ENCODE measurements at regions not wholly inside any gene's neighbourhood (a gene's known extent, or its start where the extent isn't known, plus 50 kb on each side); places are given as distances from the start of the nearest gene placed in this dataset.

DNA sequence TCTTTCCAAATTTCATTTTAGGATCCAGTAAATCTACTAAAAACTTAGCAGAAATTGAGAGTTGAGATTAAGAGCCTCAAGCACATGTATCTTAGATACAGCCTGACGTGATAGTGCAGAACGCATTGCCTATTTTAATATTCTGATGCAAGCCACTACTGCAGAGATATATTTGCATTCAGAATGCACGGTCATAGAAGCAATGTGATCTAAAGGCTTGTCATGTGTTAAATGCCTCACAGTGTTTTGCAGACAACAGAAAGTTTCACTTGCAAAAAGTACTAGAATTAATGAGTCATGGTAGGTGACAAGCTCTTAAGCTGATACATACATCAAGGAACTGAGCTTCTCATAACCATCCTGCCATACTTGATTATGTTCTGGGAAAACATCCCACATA is 886.7 kb upstream of the CHAC2 start:
- Histone ChIP-seq H3K27ac (no peak overlapping the region), H3K4me3 (no peak overlapping the region)
- no peak for DNase-seq (ENCODE audit: low spot score)
- TF ChIP-seq, protein P1, sequence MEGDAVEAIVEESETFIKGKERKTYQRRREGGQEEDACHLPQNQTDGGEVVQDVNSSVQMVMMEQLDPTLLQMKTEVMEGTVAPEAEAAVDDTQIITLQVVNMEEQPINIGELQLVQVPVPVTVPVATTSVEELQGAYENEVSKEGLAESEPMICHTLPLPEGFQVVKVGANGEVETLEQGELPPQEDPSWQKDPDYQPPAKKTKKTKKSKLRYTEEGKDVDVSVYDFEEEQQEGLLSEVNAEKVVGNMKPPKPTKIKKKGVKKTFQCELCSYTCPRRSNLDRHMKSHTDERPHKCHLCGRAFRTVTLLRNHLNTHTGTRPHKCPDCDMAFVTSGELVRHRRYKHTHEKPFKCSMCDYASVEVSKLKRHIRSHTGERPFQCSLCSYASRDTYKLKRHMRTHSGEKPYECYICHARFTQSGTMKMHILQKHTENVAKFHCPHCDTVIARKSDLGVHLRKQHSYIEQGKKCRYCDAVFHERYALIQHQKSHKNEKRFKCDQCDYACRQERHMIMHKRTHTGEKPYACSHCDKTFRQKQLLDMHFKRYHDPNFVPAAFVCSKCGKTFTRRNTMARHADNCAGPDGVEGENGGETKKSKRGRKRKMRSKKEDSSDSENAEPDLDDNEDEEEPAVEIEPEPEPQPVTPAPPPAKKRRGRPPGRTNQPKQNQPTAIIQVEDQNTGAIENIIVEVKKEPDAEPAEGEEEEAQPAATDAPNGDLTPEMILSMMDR (IDR thresholded peaks at IDR 0.05): no peak

DNA sequence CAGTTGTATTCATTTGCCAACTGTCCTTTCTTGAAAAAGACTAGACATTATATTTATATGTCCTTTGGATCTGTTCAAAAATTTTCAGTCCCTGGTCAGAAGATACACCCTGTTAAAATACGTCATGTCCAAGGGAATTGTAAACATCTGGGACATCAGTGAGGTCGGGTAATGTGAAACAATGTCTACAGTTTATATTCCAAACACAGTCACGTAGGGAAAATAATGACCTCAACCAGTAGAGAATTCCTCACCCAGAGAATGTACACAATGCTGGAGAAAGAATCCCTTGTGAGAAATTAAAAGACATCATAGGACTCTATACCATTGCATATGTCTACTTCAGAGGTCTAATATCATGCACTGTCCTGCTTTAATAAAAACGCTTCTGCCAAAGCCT is 888.0 kb upstream of the CHAC2 start:
- no peak overlapping the region for H3K27ac ChIP-seq
- no peak for DNase-seq (ENCODE audit: low spot score)
- no peak overlapping the region for H3K4me3 ChIP-seq
- TF ChIP-seq, protein P1 (IDR thresholded peaks at IDR 0.05): no peak

DNA sequence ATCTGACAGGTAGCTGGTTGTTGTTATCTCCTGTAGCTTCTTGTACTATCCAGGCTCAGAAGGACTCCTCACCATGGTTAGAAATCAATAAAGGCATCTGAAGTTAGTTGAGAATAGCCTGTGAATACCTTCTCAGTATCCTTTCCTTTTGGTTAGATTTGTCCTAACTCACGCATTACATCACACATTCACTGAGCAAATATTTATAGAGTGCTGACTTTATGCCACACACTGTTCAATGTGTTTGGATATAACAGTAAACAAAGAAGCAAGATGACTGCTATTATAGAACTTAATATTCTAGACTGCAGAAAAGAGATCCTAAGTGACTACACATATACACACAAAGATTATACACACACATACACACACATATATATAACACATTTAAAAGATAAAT is 889.9 kb upstream of the CHAC2 start:
- no peak overlapping the region for H3K27ac ChIP-seq
- no peak for DNase-seq (ENCODE audit: low spot score)
- TF ChIP-seq, protein P1 (IDR thresholded peaks at IDR 0.05): no peak
- no peak overlapping the region for H3K4me3 ChIP-seq

DNA sequence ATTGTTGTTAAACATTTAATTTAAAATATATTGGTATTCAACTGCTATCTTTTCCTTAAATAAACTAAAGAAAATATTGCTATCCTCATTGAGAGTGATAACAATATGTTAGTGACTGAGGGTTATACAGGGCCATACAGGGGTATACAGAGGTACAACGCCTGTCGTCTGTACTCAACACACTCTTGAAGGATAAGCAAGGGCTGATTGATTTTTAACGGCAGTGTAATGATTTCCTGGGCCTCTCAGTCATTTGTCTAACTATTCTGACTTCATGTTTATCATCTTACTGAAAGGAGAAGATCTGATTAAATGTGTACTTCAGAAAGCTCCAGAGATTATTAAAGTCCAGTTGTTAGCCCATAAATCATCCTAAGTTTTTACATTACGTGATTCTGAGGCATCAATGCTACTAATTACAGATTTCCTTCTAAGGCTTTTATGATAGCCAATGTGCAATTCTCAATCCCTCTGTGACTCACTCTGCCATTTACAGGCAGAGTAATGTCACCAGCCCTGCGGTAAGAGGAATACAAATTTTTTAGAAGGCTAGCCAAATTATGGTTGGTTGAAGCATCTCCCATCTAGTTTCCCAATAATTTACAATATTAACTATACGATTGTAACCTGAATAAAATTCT is 893.0 kb upstream of the CHAC2 start:
- no peak for DNase-seq (ENCODE audit: low spot score)
- H3K4me3 ChIP-seq: no peak overlapping the region
- no peak overlapping the region for H3K27ac ChIP-seq
- TF ChIP-seq, protein P1 (IDR thresholded peaks at IDR 0.05): no peak

DNA sequence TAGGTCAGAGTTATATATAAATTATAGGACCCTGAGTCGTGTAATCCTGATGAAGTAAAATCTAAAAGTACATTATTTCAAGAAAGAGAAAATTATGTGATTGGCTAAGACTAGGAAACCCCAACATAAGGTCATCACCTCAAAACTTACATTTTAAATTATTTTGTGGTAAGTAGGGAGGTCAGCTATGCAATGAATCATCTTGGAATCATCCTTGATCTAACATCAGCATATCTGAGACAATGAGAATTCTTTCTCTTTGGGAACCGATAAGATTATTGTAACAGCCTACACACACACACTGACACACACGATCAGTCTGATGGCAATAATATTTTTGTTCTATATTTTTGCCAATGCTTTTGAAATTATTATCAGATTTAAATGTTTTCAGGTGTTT is 904.8 kb upstream of the CHAC2 start:
- no peak overlapping the region for H3K27ac ChIP-seq
- TF ChIP-seq, protein P1 (IDR thresholded peaks at IDR 0.05): no peak
- no peak for DNase-seq (ENCODE audit: low spot score)

DNA sequence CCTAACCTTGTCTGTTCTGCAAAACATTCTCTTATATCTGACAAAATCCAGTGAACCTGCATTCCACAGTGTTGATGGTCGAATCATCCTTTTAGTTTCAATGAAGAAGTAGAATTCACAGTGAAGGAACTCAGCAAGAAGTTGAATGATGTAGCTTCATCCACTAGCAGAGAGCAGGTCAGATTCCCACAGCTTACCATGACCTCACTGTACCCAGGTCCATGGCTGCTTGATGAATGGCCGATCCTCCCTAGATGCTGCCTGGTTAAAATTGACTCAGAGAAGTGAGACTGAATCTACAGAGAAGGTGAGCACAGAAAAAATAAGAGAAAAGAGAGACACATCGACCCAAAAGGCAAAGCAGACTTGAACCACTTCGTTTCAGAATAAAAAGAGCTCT is 906.0 kb upstream of the CHAC2 start:
- no peak overlapping the region for H3K4me3 ChIP-seq
- H3K27ac ChIP-seq: no peak overlapping the region
- DNase-seq (ENCODE audit: low spot score): no peak
- TF ChIP-seq, protein P1 (IDR thresholded peaks at IDR 0.05): no peak

More for the DNA sequence above, 904.8 kb upstream of the CHAC2 start:
- H3K4me3 ChIP-seq: no peak overlapping the region

DNA sequence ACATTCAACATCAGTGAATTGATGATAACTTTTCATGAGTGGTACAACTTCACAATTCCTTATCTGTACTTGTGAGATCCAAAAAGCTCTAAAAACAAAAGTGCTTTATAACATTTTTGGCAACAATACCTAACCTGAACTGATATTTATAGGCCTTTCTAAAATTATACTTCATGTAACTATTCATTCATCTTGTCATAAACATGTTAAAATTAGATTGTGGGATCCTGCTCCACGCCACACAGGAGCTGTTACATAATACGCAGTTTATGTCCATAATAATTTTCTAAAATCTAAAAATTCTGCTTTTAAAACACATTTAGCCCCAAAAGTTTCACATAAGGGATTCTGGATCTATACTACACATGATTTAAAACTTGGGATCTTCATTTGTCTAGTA is 908.5 kb upstream of the CHAC2 start:
- DNase-seq (ENCODE audit: low spot score): no peak
- TF ChIP-seq, protein P1 (IDR thresholded peaks at IDR 0.05): no peak
- H3K4me3 ChIP-seq: no peak overlapping the region

More for the DNA sequence above, 908.5 kb upstream of the CHAC2 start:
- no peak overlapping the region for H3K27ac ChIP-seq
